OCI-LY7 (cell line): ENCODE measurements at regions not wholly inside any gene's neighbourhood (a gene's known extent, or its start where the extent isn't known, plus 50 kb on each side); places are given as distances from the start of the nearest gene placed in this dataset.

Experiments
- CTCF ChIP-seq: fragments of 200-600 bp; sonication (generic); conservative IDR thresholded peaks from 2 replicates; pipeline ENCODE4 v1.5.1; 2014; ENCODE audit warnings: mild to moderate bottlenecking, antibody characterized with exemption, low read length, moderate library complexity, mixed read lengths
- EZH2phosphoT487 ChIP-seq: fragments of 200-600 bp; sonication (generic); IDR thresholded peaks from 2 replicates; pipeline ENCODE4 v1.6.1; 2018; ENCODE audit warnings: low read depth, borderline replicate concordance, mild to moderate bottlenecking, mixed run types, antibody characterized with exemption, low read length, moderate library complexity, mixed read lengths

- TF ChIP-seq CTCF (no peak), EZH2phosphoT487 (no peak)
These were observed 519.6 kb upstream of the AGA start for GRCh38 chr4:177961761-177962380.
